NCI-H2081 treated with DMSO at 0.1 percent for 48 hours (cell line): ENCODE measurements at regions not wholly inside any gene's neighbourhood (a gene's known extent, or its start where the extent isn't known, plus 50 kb on each side); places are given as distances from the start of the nearest gene placed in this dataset.
"Not testable (repeated sequence)": the region's sequence is repeated elsewhere in the genome, so short reads cannot be mapped to it uniquely, and the experiment has no call there.

Experiments
- DNase-seq: peaks from one replicate; lab custom pipeline; 2025; lab: John Stamatoyannopoulos, UW

DNA sequence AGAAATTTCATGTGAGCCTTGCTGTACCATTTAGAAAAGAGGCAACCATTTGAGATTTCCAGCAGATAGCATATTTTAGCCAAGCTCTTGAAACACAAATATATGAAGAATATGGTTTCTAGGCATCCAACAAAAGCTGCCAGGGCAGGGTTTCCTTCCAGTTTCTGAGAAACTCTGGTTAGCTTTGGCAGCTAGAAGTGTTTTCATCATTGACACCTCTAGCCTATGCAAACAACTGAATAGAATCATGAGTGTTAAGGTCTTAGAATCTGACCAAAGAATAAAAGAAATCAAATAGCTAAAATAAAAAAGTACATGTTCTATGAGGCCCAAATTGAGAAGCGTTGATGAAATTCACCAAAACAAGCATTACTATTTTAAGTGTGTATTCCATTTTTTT is 188.1 kb downstream of the TMEM167A start:
- no peak for DNase-seq

DNA sequence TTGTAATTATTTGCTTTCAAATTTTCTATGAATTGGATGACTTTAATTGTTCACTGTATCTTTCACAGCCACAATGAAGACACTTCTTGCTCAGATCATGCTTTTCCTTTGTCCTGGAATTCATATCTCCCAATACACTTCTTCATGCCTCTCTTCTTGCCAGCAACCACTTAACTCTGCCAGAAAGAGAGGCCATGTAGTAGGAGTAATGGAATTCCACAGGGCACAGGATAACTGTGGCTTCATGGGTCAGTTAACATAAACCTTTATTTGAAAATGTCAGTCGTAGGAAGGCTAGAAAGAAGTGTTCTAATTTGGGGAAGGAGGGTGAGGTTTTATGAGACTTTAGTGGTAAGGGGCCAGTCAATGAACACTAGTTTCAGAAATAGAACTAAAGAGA is 190.3 kb downstream of the TMEM167A start:
- DNase-seq: no peak

DNA sequence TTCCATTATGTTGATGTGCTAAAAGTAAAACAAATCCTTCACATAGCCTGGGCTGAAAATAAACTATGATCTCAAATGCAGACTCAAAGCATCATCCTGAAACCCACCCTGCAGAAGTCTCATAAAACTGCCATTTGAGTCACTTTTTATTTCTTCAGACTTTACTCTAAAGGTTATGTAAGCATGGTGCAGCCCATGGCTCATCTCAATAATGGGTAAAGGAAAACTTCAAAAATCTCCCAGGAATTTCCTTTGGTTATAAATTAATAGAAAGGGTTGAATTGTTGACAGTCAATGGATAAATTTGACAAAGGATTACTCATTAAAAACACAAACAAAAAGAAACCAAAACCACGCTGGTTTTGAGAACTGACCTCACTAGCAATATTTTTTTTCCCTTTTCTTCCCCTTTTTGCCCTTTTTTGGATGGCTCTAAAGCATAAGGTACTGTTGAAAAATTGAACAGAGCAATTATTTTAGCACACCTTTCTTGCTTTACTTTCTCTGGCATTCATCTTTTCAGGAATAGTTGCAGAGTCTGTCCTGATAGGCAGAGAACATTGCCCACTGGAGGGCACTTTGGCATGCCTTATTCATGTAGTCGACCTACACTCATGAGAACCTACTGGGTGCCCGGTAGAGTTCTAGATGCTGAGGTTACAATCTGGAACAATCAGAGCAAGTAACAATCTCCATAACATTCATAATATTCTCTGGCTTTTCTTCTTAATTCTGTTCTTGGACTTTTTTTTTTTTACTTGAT is 191.4 kb downstream of the TMEM167A start:
- no peak for DNase-seq

DNA sequence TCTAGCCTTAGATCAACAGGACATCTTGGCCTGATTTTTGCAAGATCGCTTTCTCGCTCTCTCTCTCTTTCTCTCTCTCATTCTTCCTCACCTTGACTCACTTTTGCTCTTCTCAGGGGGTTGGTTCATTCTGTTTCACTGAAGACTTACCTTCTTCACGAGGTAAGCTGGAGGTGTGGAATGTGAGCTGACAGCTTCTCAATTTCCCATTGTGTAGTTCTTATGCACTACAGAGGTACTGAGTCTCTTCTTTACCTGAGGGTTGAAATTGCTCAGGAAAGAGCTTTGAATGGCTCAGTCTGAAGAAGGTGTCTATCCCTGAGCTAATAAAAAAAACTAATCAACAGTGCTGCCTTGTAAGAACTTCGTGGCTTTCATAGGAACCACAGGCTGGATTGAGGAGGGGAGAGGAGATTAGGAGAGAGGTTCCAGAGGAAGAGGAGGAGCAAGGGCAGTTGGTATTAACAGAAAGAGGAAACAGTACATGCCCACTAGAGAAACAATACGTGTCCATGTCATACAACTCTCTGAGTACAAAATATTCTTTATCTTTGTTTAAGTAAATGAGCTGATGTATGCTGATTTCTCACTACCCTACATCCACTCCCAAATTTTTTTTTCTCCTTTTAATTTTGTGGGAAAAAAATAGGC is 192.2 kb downstream of the TMEM167A start:
- no peak for DNase-seq

DNA sequence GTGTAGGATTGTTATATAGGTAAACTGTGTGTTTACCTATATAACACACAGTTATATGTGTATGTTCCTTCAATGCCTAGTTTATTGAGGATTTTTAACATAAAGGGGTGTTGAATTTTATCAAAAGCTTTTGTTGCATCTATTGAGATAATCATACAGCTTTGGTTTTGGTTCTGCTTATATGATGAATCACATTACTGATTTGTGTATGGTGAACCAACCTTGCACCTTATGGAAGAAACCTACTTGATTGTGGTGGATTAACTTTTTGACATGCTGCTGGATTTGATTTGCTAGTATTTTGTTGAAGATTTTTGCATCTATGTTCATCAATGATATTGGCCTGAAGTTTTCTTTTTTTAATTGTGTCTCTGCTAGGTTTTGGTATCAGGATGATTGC is 194.9 kb downstream of the TMEM167A start:
- no peak for DNase-seq

DNA sequence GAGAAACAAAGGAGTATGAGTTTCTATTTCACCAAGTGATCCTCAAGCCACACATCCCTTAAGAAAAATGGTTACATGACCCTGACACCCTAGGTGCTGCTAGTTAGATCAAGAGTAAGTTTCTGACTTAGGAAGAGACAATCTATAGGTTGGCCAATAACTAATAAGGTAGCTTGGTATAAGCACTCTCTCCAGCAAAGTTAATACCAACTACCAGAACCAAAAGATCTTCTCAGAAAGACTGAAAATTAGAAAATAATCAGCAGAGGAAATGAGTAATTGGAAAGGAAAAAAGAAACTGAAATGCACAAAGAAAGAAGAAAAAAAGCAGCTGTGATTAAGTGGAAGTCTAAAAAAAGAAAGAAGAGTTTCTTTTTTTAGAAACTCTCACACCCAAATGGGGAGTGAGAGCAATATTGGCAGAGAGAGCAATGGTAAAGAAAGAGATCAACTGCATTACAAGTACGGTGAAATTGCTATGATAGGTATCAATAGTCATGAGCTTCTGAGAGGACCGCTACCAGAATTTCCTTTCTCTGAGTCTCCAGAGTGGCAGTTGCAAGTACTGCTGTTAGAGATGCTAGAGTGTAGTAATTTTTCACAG is 195.5 kb downstream of the TMEM167A start:
- no peak for DNase-seq

DNA sequence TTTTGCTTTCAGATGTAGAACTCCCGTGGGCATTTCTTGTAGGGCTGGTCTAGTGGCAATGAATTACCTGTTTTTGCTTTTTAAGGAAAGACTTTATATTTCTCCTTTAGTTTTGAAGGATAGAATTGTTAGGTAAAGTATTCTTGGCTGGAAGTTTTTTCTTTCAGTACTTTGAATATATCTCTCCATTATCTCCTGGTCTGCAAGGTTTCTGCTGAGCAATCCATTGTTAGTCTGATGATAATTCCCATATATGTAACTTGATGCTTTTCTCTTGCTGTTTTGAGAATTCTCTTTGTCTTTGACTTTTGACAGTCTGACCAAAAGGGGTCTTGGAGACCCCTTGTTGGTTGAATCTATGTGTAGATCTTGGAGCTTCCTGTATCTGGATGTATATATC is 198.1 kb downstream of the TMEM167A start:
- DNase-seq: no peak

DNA sequence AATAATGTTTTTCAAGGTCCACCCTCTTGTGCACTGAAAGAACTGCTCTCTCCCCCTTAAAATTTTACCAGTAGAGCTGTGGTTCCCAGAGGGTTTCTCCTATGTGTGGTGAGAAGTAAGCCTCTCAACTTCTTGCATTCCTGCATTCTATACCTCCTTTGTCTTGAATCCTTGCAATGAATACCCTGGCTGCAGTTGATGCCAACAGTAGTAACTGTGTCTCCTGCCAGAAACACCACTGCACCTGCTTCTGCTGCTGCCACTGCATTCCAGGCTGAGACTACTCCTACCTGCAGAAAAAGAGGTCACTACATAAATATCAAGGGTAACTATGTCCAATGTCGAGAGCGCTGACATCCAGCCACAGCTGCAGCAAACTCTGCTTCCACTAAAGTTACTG is 203.7 kb downstream of the TMEM167A start:
- no peak for DNase-seq

DNA sequence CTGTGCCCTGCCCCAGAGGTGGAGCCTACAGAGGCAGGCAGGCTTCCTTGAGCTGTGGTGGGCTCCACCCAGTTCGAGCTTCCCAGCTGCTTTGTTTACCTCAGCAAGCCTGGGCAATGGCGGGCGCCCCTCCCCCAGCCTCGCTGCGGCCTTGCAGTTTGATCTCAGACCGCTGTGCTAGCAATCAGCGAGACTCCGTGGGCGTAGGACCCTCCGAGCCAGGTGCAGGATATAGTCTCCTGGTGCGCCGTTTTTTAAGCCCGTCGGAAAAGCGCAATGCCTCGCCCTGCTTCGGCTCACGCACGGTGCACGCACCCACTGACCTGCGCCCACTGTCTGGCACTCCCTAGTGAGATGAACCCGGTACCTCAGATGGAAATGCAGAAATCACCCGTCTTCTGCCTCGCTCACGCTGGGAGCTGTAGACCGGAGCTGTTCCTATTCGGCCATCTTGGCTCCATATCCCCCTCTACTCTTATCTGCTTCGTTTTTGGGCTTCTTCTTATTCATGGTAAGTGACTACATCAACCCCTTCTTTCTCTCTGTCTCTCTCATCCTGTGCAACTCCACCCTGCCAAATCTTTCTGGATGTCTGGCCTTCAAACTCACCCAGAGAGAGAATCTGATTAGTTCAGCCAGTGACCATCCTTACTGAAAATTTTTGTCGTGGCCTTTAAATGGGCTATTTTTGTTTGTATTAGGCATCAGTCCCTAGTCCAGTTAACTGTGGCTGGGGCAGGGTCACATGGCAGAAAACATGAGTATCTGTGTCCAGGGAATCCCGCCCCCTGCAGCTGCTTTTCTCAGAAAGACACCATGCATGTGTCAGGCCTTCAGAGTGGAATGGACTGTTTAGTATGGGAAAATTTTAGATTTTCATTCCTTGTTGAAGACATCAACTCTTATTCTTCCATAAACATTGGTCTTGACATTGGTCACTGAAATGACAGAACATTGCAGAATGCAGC is 204.6 kb downstream of the TMEM167A start:
- DNase-seq: not testable (repeated sequence)

DNA sequence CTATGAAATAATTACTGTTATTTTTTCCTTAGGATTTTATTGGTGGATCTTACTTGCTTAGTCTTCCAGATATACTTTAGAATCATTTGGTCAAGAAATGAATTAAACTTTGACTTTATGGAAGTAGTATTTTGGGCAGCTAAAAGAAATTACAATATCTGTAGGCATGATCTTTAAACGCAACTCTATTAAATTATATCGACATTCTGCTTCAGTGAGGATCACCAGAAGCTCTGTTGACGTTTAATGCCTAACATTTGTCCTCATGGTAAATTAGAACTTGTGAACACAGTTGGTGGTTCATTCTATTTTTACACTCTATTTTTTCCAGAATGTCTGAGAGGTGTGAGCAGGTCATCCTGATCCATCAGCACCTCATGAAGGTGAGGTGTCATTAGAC is 211.6 kb downstream of the TMEM167A start:
- DNase-seq: no peak

DNA sequence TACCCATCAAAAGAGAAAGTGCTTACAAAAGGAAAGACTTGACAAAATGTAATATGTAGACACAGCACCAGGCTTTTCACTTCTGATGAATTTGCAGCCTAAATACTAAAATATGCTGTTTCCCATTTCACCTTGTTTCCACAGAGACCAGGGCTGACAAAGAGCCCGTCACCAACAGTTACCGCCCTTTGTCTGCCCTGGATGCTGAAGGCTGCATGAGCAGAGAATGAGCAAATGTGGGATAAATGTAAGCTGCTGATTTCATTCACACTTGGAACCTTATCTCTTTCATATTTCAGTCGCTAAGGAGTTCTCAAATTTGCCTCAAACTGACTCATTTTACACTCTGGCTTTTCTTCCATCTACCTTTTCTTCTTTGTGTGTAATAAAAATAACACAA is 213.9 kb downstream of the TMEM167A start:
- no peak for DNase-seq

DNA sequence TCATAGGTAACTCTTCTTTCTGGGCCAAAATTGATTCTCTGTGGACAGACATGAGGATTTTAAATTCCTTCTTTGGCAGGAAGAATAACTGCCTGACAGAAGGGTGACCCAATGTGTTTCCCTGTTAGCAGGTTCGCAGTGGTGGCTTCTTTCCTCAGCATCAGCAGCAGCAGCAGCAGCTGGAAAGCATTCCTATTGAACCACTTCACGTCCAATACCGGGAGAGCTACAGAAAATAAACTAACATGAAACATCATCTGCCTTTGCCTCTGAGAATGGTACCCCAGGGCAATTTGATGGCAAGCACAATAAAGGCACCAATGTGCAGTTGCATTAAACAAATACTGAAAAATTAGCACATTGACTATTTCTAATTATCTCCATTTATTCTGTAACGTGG is 214.5 kb downstream of the TMEM167A start:
- DNase-seq: no peak

DNA sequence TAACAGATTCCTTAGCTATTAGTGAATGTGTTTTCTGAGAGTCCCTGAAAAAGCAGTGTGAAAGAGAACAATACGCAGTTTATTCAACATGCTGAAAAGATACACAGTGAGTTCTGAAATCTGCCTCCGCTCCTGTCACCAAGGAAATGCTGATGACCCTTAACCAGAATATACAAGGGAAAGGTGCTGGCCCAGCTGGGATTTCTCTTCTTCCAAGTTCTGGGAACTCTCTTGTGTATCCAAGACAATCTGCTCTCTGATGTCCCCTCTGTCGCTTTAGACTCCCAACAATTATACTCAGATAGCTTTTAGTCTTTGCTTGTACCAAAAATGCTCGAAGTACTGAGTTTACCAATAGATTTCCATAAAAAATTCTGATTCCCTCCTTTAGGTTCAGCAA is 214.9 kb downstream of the TMEM167A start:
- no peak for DNase-seq

DNA sequence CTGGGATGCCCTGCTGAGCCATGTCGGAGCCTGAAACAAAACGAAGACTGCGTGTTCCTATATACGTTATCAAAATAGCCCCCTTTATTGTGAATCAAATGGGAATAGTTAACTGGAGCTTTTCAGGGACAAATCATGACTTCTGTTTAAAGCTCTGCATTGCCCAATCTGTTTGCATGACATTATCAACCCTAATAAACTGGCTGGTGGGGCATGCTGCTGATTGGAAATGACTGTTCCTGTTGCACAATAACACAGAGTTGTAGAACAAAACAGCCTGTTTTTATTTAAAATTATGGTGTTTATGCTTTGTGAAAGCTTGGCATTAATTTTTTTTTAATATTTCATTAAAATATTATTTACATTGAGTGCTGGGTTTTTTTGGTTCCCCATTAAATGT is 215.5 kb downstream of the TMEM167A start:
- DNase-seq: no peak

DNA sequence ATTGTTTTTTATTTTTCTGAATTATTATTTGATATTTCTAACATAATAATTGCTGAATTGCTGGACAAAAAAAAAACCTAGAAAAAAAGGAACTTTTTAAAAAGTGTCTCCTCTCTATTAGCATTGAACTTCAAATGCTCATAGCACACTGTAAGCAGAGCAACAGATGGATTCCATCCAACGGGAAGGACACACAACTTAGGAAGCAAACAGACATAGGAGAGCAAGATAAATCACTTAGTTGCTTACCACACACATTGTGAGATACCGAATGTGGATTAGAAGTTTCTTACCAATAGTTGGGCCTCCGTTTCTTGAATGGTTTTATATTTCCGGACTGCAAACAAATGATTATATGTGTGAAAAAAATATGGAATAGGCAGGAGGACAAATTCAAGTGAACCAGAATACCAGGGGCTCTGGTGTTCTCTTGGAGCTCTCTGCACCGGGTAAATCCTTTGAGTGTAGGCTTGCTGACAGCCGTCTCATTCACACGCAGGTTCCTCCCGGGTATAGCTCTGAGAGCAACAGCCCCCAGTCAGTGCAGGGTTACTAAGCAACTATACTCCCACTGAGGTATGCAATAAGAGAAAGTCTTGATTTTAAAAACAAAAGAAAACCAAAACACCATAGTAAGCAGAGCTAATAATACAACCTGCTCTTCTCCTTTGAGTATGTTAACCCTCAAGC is 217.6 kb downstream of the TMEM167A start:
- no peak for DNase-seq

DNA sequence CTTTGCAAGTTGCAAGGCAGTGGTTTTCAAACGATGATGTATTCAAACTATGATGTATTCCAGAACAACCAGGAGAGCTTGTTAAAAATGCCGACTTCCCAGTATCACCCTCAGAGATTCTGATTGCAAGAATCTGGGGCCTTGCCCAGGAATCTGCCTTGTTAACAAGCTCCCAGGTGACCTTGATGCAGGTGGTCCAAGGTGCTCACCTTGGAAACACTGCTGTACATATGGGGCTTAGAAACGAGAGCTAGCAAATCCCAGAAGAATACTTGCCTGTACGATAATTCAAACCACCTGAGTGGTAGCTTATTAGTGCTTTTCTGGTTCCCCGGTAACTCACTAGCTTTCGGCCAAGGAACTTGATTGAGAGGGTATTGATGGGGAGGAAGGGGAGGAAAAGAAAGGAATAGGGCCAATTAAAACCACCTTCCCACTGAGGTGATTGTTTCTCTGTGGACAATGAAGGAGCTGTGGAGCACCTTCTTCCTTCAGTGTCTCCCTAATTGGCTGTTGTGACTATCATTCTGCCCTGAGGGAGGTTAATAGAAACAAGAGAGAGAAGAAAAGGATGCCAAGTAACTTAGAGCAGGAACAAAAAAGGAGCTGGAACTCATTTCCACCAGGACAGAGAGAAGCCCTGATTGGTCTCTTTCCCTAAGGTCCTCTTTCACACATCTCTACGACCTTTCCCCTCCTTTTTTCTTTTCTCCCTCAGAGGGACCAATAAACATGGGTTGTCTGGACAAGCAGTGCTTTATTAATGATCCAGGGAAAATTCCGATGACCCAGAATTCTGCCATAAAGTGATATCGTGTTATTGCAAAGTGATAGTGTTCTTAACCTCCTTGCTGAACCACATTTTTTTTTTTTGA is 218.8 kb downstream of the TMEM167A start:
- no peak for DNase-seq

DNA sequence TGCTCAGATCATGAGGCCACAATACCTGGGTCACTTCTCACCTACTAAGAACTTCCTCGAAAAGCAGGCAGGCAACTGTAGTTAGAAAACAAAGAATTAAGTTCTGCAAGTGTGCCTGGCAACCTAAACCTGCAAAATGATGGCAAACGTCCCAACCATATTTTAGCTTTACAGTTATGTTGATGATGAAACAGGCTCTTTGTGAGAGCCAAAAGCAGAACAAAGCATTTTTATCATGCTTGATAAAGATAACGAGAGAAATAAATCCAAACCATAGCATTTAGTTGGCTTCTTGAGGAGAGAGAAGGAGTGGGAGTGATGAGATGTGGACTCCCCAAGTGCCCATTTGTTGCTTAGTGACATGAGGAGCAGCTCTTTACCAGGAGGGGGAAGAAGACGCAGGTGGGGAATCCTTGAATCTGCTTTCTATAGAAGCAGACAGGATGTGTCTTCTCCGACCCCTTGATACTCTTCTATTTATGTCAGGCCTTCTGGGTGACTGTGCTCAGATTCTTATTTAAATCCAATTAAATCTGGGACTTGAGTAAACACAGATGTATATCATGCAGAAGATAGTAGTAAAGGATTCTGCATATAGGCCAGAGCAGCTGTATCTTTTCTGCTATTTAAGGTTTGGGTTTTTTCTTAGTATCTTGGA is 221.2 kb downstream of the TMEM167A start:
- DNase-seq: no peak

DNA sequence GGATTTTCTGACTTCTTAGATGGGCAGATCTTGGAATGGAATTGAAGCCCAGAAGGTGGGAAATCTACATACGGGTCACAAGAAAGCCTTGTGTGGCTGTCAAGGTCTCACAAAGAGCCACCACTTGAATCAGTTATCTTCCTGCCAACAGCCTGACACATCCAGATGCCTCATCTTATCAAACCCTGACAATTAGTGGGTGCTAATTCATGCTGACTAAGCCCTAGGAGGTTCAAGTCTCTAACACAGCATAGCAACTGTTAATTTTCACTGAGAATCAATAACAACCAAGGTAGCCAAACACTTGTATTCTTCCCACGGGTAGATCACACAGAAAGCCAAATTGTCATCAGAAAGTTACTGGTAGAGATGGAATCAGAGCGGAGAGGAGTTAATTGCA is 222.2 kb downstream of the TMEM167A start:
- DNase-seq: no peak

DNA sequence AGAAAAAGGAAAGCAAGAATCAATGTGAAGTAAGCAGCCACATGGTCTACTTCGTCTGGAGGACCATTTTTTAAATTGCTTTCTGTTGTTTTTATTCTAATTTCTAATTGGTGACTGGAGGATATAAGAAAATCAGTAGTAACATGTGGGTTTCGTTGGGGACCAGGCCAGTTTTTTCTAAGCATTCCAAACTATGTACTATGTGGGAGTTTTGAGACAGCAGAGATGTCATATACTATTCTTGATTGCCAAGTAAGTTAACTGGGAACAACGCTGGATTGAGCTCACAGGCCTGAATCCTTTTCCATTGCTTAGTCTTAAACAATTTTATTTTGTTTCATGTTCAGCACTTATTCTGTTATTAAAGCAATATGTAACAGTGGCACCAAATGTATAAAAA is 225.7 kb downstream of the TMEM167A start:
- DNase-seq: no peak

DNA sequence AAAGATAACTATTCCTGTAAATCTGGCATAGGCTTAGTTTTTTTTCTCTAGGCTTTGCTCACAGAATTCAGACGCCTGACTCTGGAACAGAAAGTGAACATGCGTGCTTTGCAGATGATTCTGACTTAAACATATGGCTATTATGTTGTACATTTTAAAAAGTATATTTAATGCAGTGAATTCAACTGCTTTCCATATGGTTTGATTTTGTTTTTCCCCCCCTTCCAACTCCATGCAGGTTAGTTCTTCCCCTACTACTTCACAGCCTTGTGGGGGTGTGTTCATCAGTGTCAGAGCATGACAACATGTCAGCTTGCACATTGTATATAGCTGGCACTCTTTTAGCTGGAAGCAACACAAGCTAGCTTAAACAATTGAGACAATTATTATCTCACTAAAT is 226.8 kb downstream of the TMEM167A start:
- DNase-seq: no peak
